ENCODE measurements at regions not wholly inside any gene's neighbourhood (a gene's known extent, or its start where the extent isn't known, plus 50 kb on each side); places are given as distances from the start of the nearest gene placed in this dataset.

- H3K4me3 Mint-ChIP-seq: no peak overlapping the region
- no CpG with 5 or more reads among the region's 3 CpGs for WGBS (ENCODE audit: extremely low coverage, insufficient read length, low lambda C conversion rate)
Observed at GRCh38 chr9:80926611-80927010, 762.7 kb downstream of the TLE1 start.

More at GRCh38 chr9:80926611-80927010, 762.7 kb downstream of the TLE1 start:
- Histone ChIP-seq H2BK20ac (ENCODE audit: low read depth, low read length, poor library complexity, severe bottlenecking) (no peak overlapping the region), H3K79me1 (ENCODE audit: insufficient read depth, low read depth, low read length, poor library complexity, severe bottlenecking) (no peaks in the 10 kb centered on the region), H2AFZ (ENCODE audit: low read length) (no peak overlapping the region), H4K20me1 (ENCODE audit: control insufficient read depth, insufficient read depth, insufficient read length) (no peaks in the 10 kb centered on the region), H3K18ac (ENCODE audit: insufficient read length, low read depth, low read length) (no peak overlapping the region), H3K27ac (ENCODE audit: insufficient read length, low read depth, low read length) (no peak overlapping the region), H4K91ac (ENCODE audit: insufficient read length, low read depth, low read length) (no peak overlapping the region), H3K56ac (ENCODE audit: insufficient read length, low read depth, low read length) (no peak overlapping the region), H3K9me3 (ENCODE audit: control insufficient read depth, low read depth, low read length) (no peaks in the 10 kb centered on the region), H3K4me2 (ENCODE audit: insufficient read depth, insufficient read length, low read length) (no peak overlapping the region), H2BK15ac (ENCODE audit: low read depth, low read length) (no peak overlapping the region), H2BK5ac (ENCODE audit: insufficient read length, low read length) (no peak overlapping the region), H3K23ac (ENCODE audit: insufficient read length, low read depth, low read length) (no peak overlapping the region), H2BK120ac (ENCODE audit: low read depth, low read length, poor library complexity, severe bottlenecking) (no peak overlapping the region), H3K4ac (ENCODE audit: low read depth, low read length) (no peak overlapping the region), H3K79me2 (ENCODE audit: insufficient read depth, low read length) (no peaks in the 10 kb centered on the region), H3K27me3 (ENCODE audit: insufficient read depth, low read length) (no peaks in the 10 kb centered on the region), H4K8ac (replicated peaks; ENCODE audit: insufficient read length, low read depth, low read length) (no peak overlapping the region), H4K5ac (ENCODE audit: insufficient read length, low read depth, low read length) (no peak overlapping the region), H3K14ac (ENCODE audit: insufficient read depth, low read length) (no peak overlapping the region), H3K9ac (ENCODE audit: extremely low read depth, insufficient read length, low read length) (no peak overlapping the region), H3K4me1 (ENCODE audit: insufficient read depth, low read length) (no peaks in the 10 kb centered on the region), H3K23me2 (ENCODE audit: insufficient read length, low read depth, low read length, poor library complexity, severe bottlenecking) (no peaks in the 10 kb centered on the region), H2AK5ac (ENCODE audit: insufficient read length, low read length) (no peak overlapping the region), H2BK12ac (ENCODE audit: insufficient read length, low read depth, low read length) (no peak overlapping the region), H3T11ph (ENCODE audit: low read length) (no peak overlapping the region)
- DNase-seq: no peak
- Mint-ChIP-seq H3K9me3 (peaks cover 0 to 13% of the 10 kb centered on the region in 2 experiments; a peak in 2 of 5 replicates), H3K27ac (no peak overlapping the region), H3K4me1 (peaks cover 0 to 6% of the 10 kb centered on the region in 2 experiments; a peak in 1 of 4 replicates), H3K27me3 (ENCODE audit: low read depth) (no peaks in the 10 kb centered on the region), H3K36me3 (ENCODE audit: insufficient read depth in 1 of 3, low read depth in 3 of 3) (peaks cover 0 to 3% (median 0%) of the 10 kb centered on the region in 3 experiments; a peak in 3 of 7 replicates)
- no peak for TF ChIP-seq CTCF (conservative IDR thresholded peaks at IDR 0.05)

All from H9 (cell line).